Esophagus squamous epithelium (tissue), 4 donors: ENCODE measurements at regions not wholly inside any gene's neighbourhood (a gene's known extent, or its start where the extent isn't known, plus 50 kb on each side); places are given as distances from the start of the nearest gene placed in this dataset.

Source experiments
- POLR2A ChIP-seq, 4 donors: fragments of 450-650 bp; IDR thresholded peaks; one replicate each; pipeline ENCODE4 v1.6.1; 2017; ENCODE audit warnings: antibody characterized with exemption in 4 of 4, mild to moderate bottlenecking in 4 of 4, moderate library complexity in 3 of 4
- TF ChIP-seq, protein P1 (sequence below), 6 experiments: fragments of 450-650 bp in 4 of 6; fragments of 200-600 bp in 2 of 6; sonication (generic) in 2 of 6; IDR thresholded peaks; one replicate each; pipeline ENCODE4 v1.5.1; 2016 to 2019; ENCODE audit warnings: antibody characterized with exemption in 6 of 6, mild to moderate bottlenecking in 4 of 6, moderate library complexity in 4 of 6

GRCh38 chr21:43328185-43328957 is 98.6 kb downstream of the SIK1 start:
- TF ChIP-seq, protein P1, sequence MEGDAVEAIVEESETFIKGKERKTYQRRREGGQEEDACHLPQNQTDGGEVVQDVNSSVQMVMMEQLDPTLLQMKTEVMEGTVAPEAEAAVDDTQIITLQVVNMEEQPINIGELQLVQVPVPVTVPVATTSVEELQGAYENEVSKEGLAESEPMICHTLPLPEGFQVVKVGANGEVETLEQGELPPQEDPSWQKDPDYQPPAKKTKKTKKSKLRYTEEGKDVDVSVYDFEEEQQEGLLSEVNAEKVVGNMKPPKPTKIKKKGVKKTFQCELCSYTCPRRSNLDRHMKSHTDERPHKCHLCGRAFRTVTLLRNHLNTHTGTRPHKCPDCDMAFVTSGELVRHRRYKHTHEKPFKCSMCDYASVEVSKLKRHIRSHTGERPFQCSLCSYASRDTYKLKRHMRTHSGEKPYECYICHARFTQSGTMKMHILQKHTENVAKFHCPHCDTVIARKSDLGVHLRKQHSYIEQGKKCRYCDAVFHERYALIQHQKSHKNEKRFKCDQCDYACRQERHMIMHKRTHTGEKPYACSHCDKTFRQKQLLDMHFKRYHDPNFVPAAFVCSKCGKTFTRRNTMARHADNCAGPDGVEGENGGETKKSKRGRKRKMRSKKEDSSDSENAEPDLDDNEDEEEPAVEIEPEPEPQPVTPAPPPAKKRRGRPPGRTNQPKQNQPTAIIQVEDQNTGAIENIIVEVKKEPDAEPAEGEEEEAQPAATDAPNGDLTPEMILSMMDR (IDR thresholded peaks at IDR 0.05) = no peak
- no peak for TF ChIP-seq POLR2A (IDR thresholded peaks at IDR 0.05)
